Central memory CD8-positive, alpha-beta T cell (primary cell): ENCODE measurements at regions not wholly inside any gene's neighbourhood (a gene's known extent, or its start where the extent isn't known, plus 50 kb on each side); places are given as distances from the start of the nearest gene placed in this dataset.

Source experiments
- ATAC-seq: fragments of 150-1000 bp; cut with Tn5 transposase; replicated peaks from 2 replicates; pipeline ENCODE4 v1.10.0; 2022; ENCODE audit warnings: mild to moderate bottlenecking, moderate FRiP score, moderate number of reproducible peaks; ENCODE audit not compliant: poor library complexity, severe bottlenecking; ENCODE audit errors: extremely low read depth
- DNase-seq, 2 donors: peaks; one replicate each; pipeline ENCODE4 v3.0.0; 2021; ENCODE audit warnings: low spot score in 2 of 2
- H3K27ac Mint-ChIP-seq: one replicate; pipeline ENCODE4 v1.8.0; 2022; ENCODE audit warnings: low read depth, mild to moderate bottlenecking, moderate library complexity, mixed read lengths
- H3K27me3 Mint-ChIP-seq: one replicate; pipeline ENCODE4 v1.8.0; 2022; ENCODE audit warnings: mixed read lengths
- H3K36me3 Mint-ChIP-seq: one replicate; pipeline ENCODE4 v1.8.0; 2022; ENCODE audit warnings: mild to moderate bottlenecking, moderate library complexity, mixed read lengths; ENCODE audit not compliant: insufficient read depth
- H3K4me1 Mint-ChIP-seq: one replicate; pipeline ENCODE4 v1.8.0; 2022; ENCODE audit warnings: mixed read lengths
- H3K4me3 Mint-ChIP-seq: one replicate; pipeline ENCODE4 v1.8.0; 2022; ENCODE audit warnings: mild to moderate bottlenecking, moderate library complexity, mixed read lengths
- H3K9me3 Mint-ChIP-seq: one replicate; pipeline ENCODE4 v1.8.0; 2022; ENCODE audit warnings: mixed read lengths

- DNase-seq, result no peak
- Mint-ChIP-seq H3K27me3 (peaks cover 25% of the 10 kb centered on the region), H3K4me3 (no peak overlapping the region), H3K9me3 (peaks cover 10% of the 10 kb centered on the region), H3K4me1 (no peaks in the 10 kb centered on the region), H3K36me3 (peaks cover 2% of the 10 kb centered on the region), H3K27ac (no peak overlapping the region)
- no peak for ATAC-seq
Observed at GRCh38 chr9:84573083-84573482, 96.4 kb upstream of the NTRK2 start.

- no peaks in the 10 kb centered on the region for H3K4me1 Mint-ChIP-seq
- peaks cover 5% of the 10 kb centered on the region for H3K9me3 Mint-ChIP-seq
- H3K4me3 Mint-ChIP-seq, result no peak overlapping the region
- ATAC-seq (no peak), DNase-seq (no peak)
- H3K27ac Mint-ChIP-seq, result no peak overlapping the region
- peaks cover 25% of the 10 kb centered on the region for H3K27me3 Mint-ChIP-seq
- H3K36me3 Mint-ChIP-seq, result peaks cover 2% of the 10 kb centered on the region
Observed at GRCh38 chr9:84575705-84576104, 93.8 kb upstream of the NTRK2 start.

GRCh38 chr9:84583866-84584265 is 85.7 kb upstream of the NTRK2 start:
- Mint-ChIP-seq H3K9me3 (no peaks in the 10 kb centered on the region), H3K36me3 (no peaks in the 10 kb centered on the region), H3K4me1 (no peaks in the 10 kb centered on the region), H3K27me3 (peaks cover 7% of the 10 kb centered on the region), H3K27ac (no peak overlapping the region), H3K4me3 (no peak overlapping the region)
- DNase-seq (no peak), ATAC-seq (no peak)

- Mint-ChIP-seq H3K4me1 (no peaks in the 10 kb centered on the region), H3K27me3 (peaks cover 19% of the 10 kb centered on the region), H3K4me3 (no peak overlapping the region), H3K27ac (no peak overlapping the region), H3K9me3 (no peaks in the 10 kb centered on the region), H3K36me3 (no peaks in the 10 kb centered on the region)
- DNase-seq (no peak), ATAC-seq (no peak)
Observed at GRCh38 chr9:84586662-84587061, 82.9 kb upstream of the NTRK2 start.

GRCh38 chr9:84587153-84587552 is 82.4 kb upstream of the NTRK2 start:
- Mint-ChIP-seq H3K4me3 (no peak overlapping the region), H3K27me3 (peaks cover 19% of the 10 kb centered on the region), H3K9me3 (no peaks in the 10 kb centered on the region), H3K4me1 (no peaks in the 10 kb centered on the region), H3K27ac (no peak overlapping the region), H3K36me3 (no peaks in the 10 kb centered on the region)
- ATAC-seq (no peak), DNase-seq (no peak)

GRCh38 chr9:84589542-84589941 is 80.0 kb upstream of the NTRK2 start:
- Mint-ChIP-seq H3K27me3 (peaks cover 19% of the 10 kb centered on the region), H3K27ac (no peak overlapping the region), H3K4me1 (no peaks in the 10 kb centered on the region), H3K36me3 (no peaks in the 10 kb centered on the region), H3K4me3 (no peak overlapping the region), H3K9me3 (peaks cover 6% of the 10 kb centered on the region)
- DNase-seq (no peak), ATAC-seq (no peak)

- Mint-ChIP-seq H3K36me3 (no peaks in the 10 kb centered on the region), H3K4me1 (no peaks in the 10 kb centered on the region), H3K9me3 (peaks cover 6% of the 10 kb centered on the region), H3K4me3 (no peak overlapping the region), H3K27ac (no peak overlapping the region), H3K27me3 (peaks cover 19% of the 10 kb centered on the region)
- DNase-seq (no peak), ATAC-seq (no peak)
Observed at GRCh38 chr9:84590706-84591105, 78.8 kb upstream of the NTRK2 start.

- no peaks in the 10 kb centered on the region for H3K4me1 Mint-ChIP-seq
- DNase-seq, result no peak
- H3K4me3 Mint-ChIP-seq, result no peak overlapping the region
- H3K27me3 Mint-ChIP-seq, result peaks cover 19% of the 10 kb centered on the region
- peaks cover 12% of the 10 kb centered on the region for H3K9me3 Mint-ChIP-seq
- ATAC-seq, result no peak
- H3K36me3 Mint-ChIP-seq, result no peaks in the 10 kb centered on the region
- H3K27ac Mint-ChIP-seq, result no peak overlapping the region
Observed at GRCh38 chr9:84592918-84593317, 76.6 kb upstream of the NTRK2 start.

GRCh38 chr9:84593352-84593751 is 76.2 kb upstream of the NTRK2 start:
- no peak overlapping the region for H3K27ac Mint-ChIP-seq
- H3K9me3 Mint-ChIP-seq, result peaks cover 14% of the 10 kb centered on the region
- no peak for DNase-seq
- H3K4me3 Mint-ChIP-seq, result no peak overlapping the region
- peaks cover 17% of the 10 kb centered on the region for H3K27me3 Mint-ChIP-seq
- H3K4me1 Mint-ChIP-seq, result no peaks in the 10 kb centered on the region
- no peak for ATAC-seq
- H3K36me3 Mint-ChIP-seq, result no peaks in the 10 kb centered on the region

- Mint-ChIP-seq H3K9me3 (peaks cover 18% of the 10 kb centered on the region), H3K4me3 (no peak overlapping the region), H3K27me3 (peaks cover 6% of the 10 kb centered on the region), H3K27ac (no peak overlapping the region), H3K36me3 (no peaks in the 10 kb centered on the region), H3K4me1 (no peaks in the 10 kb centered on the region)
- DNase-seq, result no peak
- no peak for ATAC-seq
Observed at GRCh38 chr9:84597131-84597530, 72.4 kb upstream of the NTRK2 start.

- H3K36me3 Mint-ChIP-seq, result peaks cover 1% of the 10 kb centered on the region
- no peaks in the 10 kb centered on the region for H3K4me1 Mint-ChIP-seq
- peaks cover 8% of the 10 kb centered on the region for H3K27me3 Mint-ChIP-seq
- H3K27ac Mint-ChIP-seq, result no peak overlapping the region
- no peak overlapping the region for H3K4me3 Mint-ChIP-seq
- ATAC-seq, result no peak
- no peak for DNase-seq
- peaks cover 16% of the 10 kb centered on the region for H3K9me3 Mint-ChIP-seq
Observed at GRCh38 chr9:84598921-84599636, 70.5 kb upstream of the NTRK2 start.

GRCh38 chr9:84600739-84601138 is 68.8 kb upstream of the NTRK2 start:
- peaks cover 19% of the 10 kb centered on the region for H3K9me3 Mint-ChIP-seq
- ATAC-seq (no peak), DNase-seq (no peak)
- H3K27me3 Mint-ChIP-seq, result peaks cover 25% of the 10 kb centered on the region
- H3K4me1 Mint-ChIP-seq, result no peaks in the 10 kb centered on the region
- H3K4me3 Mint-ChIP-seq, result no peak overlapping the region
- no peak overlapping the region for H3K27ac Mint-ChIP-seq
- peaks cover 1% of the 10 kb centered on the region for H3K36me3 Mint-ChIP-seq

GRCh38 chr9:84604223-84604622 is 65.3 kb upstream of the NTRK2 start:
- ATAC-seq, result no peak
- Mint-ChIP-seq H3K4me3 (no peak overlapping the region), H3K4me1 (no peaks in the 10 kb centered on the region), H3K27ac (no peak overlapping the region), H3K27me3 (peaks cover 32% of the 10 kb centered on the region), H3K36me3 (peaks cover 3% of the 10 kb centered on the region), H3K9me3 (peaks cover 11% of the 10 kb centered on the region)
- DNase-seq, result no peak
